ENCODE measurements at regions not wholly inside any gene's neighbourhood (a gene's known extent, or its start where the extent isn't known, plus 50 kb on each side); places are given as distances from the start of the nearest gene placed in this dataset.

DNA sequence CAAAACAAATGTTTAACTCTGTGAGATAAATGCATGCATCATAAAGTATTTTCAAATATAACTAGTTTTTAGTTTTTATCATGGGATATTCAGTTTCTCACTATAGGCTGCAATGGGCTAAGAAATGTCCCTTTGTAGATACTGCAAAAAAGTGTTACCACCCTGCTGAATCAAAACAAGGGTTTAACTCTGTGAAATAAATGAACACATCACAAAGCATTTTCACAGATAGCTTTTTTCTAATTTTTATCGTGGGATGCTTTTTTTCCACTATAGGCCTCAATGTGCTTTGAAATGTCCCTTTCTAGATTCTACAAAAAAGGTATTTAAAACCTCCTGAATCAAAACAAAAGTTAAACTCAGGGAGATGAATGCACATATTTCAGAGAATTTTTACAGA, 541.1 kb downstream of the KCNJ18 start:
- no peak for TF ChIP-seq SP1 (IDR thresholded peaks at IDR 0.05; ENCODE audit: low read depth)
- TF ChIP-seq, protein P1, sequence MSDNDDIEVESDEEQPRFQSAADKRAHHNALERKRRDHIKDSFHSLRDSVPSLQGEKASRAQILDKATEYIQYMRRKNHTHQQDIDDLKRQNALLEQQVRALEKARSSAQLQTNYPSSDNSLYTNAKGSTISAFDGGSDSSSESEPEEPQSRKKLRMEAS (IDR thresholded peaks at IDR 0.05) = no peak
- TF ChIP-seq, protein P2, sequence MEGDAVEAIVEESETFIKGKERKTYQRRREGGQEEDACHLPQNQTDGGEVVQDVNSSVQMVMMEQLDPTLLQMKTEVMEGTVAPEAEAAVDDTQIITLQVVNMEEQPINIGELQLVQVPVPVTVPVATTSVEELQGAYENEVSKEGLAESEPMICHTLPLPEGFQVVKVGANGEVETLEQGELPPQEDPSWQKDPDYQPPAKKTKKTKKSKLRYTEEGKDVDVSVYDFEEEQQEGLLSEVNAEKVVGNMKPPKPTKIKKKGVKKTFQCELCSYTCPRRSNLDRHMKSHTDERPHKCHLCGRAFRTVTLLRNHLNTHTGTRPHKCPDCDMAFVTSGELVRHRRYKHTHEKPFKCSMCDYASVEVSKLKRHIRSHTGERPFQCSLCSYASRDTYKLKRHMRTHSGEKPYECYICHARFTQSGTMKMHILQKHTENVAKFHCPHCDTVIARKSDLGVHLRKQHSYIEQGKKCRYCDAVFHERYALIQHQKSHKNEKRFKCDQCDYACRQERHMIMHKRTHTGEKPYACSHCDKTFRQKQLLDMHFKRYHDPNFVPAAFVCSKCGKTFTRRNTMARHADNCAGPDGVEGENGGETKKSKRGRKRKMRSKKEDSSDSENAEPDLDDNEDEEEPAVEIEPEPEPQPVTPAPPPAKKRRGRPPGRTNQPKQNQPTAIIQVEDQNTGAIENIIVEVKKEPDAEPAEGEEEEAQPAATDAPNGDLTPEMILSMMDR (IDR thresholded peaks at IDR 0.05 in 2 of 3, conservative IDR thresholded peaks at IDR 0.05 in 1 of 3; ENCODE audit: borderline replicate concordance in 1 of 3, insufficient read depth in 1 of 3, low read depth in 2 of 3, low read length in 2 of 3) = no peak
- TF ChIP-seq, protein P3, sequence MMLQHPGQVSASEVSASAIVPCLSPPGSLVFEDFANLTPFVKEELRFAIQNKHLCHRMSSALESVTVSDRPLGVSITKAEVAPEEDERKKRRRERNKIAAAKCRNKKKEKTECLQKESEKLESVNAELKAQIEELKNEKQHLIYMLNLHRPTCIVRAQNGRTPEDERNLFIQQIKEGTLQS (IDR thresholded peaks at IDR 0.05) = no peak
- TF ChIP-seq FOSL1 (IDR thresholded peaks at IDR 0.05; ENCODE audit: low read depth) = no peak
- no peak for TF ChIP-seq SRF (IDR thresholded peaks at IDR 0.05; ENCODE audit: low read depth)
- no peak for TF ChIP-seq TCF7L2 (IDR thresholded peaks at IDR 0.05; ENCODE audit: borderline replicate concordance, extremely low read depth, insufficient read depth, insufficient read length)
- no peak for TF ChIP-seq ZNF274 (IDR thresholded peaks at IDR 0.05; ENCODE audit: low read depth, low read length)
- no peak for TF ChIP-seq POLR2A (IDR thresholded peaks at IDR 0.05; ENCODE audit: borderline replicate concordance, extremely low read depth, insufficient read depth, insufficient read length)
- no peak for TF ChIP-seq POLR2AphosphoS5 (IDR thresholded peaks at IDR 0.05; ENCODE audit: low read depth, low read length)
- no peak for TF ChIP-seq EZH2 (IDR thresholded peaks at IDR 0.05)
- no peak for TF ChIP-seq JUND (IDR thresholded peaks at IDR 0.05)
- no peak for TF ChIP-seq RAD21 (IDR thresholded peaks at IDR 0.05; ENCODE audit: low read depth)
- TF ChIP-seq CEBPB (IDR thresholded peaks at IDR 0.05; ENCODE audit: low read depth) = no peak

Measured in HCT116 (cell line).